ENCODE measurements at regions not wholly inside any gene's neighbourhood (a gene's known extent, or its start where the extent isn't known, plus 50 kb on each side); places are given as distances from the start of the nearest gene placed in this dataset.
"Not testable (repeated sequence)": the region's sequence is repeated elsewhere in the genome, so short reads cannot be mapped to it uniquely, and the experiment has no call there.

GRCh38 chr11:15685306-15685705, 570.6 kb downstream of the INSC start:
- Histone ChIP-seq H3K4me3 (no peak overlapping the region), H3K36me3 (no peaks in the 10 kb centered on the region), H3K27ac (no peak overlapping the region), H3K9me3 (peaks cover 0 to 3% (median 0%) of the 10 kb centered on the region in 4 donors), H3K4me1 (no peaks in the 10 kb centered on the region), H3K27me3 (no peaks in the 10 kb centered on the region)
- WGBS, 2 donors: 74 to 85% methylated on average over 3 of the region's 3 CpGs
- DNase-seq: no peak
- no peak for TF ChIP-seq POLR2A (IDR thresholded peaks at IDR 0.05)
- no peak for TF ChIP-seq POLR2AphosphoS5 (IDR thresholded peaks at IDR 0.05)
- TF ChIP-seq EP300 (IDR thresholded peaks at IDR 0.05): no peak
- no peak for TF ChIP-seq CTCF (IDR thresholded peaks at IDR 0.05)
- intact Hi-C loops (cut with DNase I): no loop called here

- 89 to 96% methylated on average over 14 of the region's 16 CpGs for WGBS, 2 donors
- H3K27ac ChIP-seq; H3K9me3 ChIP-seq; H3K36me3 ChIP-seq; H3K27me3 ChIP-seq; H3K4me1 ChIP-seq; H3K4me3 ChIP-seq; intact Hi-C loops (cut with DNase I); DNase-seq: not testable (repeated sequence)
Observed at GRCh38 chr11:15686259-15686658, 571.5 kb downstream of the INSC start.

GRCh38 chr11:15687342-15687741, 572.6 kb downstream of the INSC start:
- intact Hi-C loops (cut with DNase I): no loop called here
- H3K4me1 ChIP-seq: no peaks in the 10 kb centered on the region
- no peak for DNase-seq
- H3K27me3 ChIP-seq: no peaks in the 10 kb centered on the region
- peaks cover 0 to 3% (median 0%) of the 10 kb centered on the region in 4 donors for H3K9me3 ChIP-seq
- H3K36me3 ChIP-seq: no peaks in the 10 kb centered on the region
- H3K27ac ChIP-seq: no peak overlapping the region
- H3K4me3 ChIP-seq: no peak overlapping the region
- TF ChIP-seq EP300 (IDR thresholded peaks at IDR 0.05) (no peak), POLR2A (IDR thresholded peaks at IDR 0.05) (no peak), CTCF (IDR thresholded peaks at IDR 0.05) (no peak), POLR2AphosphoS5 (IDR thresholded peaks at IDR 0.05) (no peak)
- WGBS, 2 donors: 90% methylated on average over 2 of the region's 2 CpGs

GRCh38 chr11:15688351-15688792, 573.6 kb downstream of the INSC start:
- Histone ChIP-seq H3K36me3 (no peaks in the 10 kb centered on the region), H3K27ac (no peak overlapping the region), H3K4me1 (no peaks in the 10 kb centered on the region), H3K9me3 (peaks cover 0 to 3% (median 0%) of the 10 kb centered on the region in 4 donors), H3K4me3 (no peak overlapping the region), H3K27me3 (no peaks in the 10 kb centered on the region)
- no peak for DNase-seq
- intact Hi-C loops (cut with DNase I): no loop called here
- TF ChIP-seq CTCF (IDR thresholded peaks at IDR 0.05) (no peak), EP300 (IDR thresholded peaks at IDR 0.05) (no peak), POLR2AphosphoS5 (IDR thresholded peaks at IDR 0.05) (no peak), POLR2A (IDR thresholded peaks at IDR 0.05) (no peak)
- 75 to 86% methylated on average over 4 of the region's 4 CpGs for WGBS, 2 donors

GRCh38 chr11:15690320-15690719, 575.6 kb downstream of the INSC start:
- Histone ChIP-seq H3K9me3 (no peaks in the 10 kb centered on the region), H3K4me1 (no peaks in the 10 kb centered on the region), H3K36me3 (no peaks in the 10 kb centered on the region), H3K27me3 (no peaks in the 10 kb centered on the region), H3K27ac (no peak overlapping the region), H3K4me3 (no peak overlapping the region)
- intact Hi-C loops (cut with DNase I): no loop called here
- WGBS, 2 donors: 66 to 76% methylated on average over 3 of the region's 3 CpGs
- DNase-seq: no peak
- TF ChIP-seq CTCF (IDR thresholded peaks at IDR 0.05) (no peak), POLR2A (IDR thresholded peaks at IDR 0.05) (no peak), EP300 (IDR thresholded peaks at IDR 0.05) (no peak), POLR2AphosphoS5 (IDR thresholded peaks at IDR 0.05) (no peak)
